ENCODE measurements at regions not wholly inside any gene's neighbourhood (a gene's known extent, or its start where the extent isn't known, plus 50 kb on each side); places are given as distances from the start of the nearest gene placed in this dataset.

DNA sequence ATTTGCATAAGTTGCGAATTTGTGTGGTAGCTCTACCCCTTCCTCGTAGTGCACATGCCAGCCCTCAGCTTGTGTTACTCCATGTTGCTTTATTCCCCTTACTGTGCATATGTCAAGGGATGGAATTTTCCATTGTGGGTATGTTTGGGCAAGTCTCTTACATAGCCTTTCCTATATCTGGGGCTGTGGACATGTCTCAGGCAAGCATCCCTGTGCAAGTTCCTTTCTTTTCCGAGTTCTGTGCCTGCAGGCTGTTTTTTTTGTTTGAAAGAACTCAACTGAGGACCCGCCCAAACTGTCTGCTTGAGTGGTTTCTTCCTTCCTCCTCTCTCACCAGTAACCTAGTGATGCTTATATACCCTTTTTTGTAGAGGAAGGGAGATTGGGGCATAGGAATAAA is 1739.1 kb upstream of the PIK3C3 start:
- TF ChIP-seq CTCF (IDR thresholded peaks at IDR 0.05; ENCODE audit: low read depth, low read length, missing input control), result no peak
- TF ChIP-seq TAF1 (conservative IDR thresholded peaks at IDR 0.05), result no peak
- TF ChIP-seq, protein P1, sequence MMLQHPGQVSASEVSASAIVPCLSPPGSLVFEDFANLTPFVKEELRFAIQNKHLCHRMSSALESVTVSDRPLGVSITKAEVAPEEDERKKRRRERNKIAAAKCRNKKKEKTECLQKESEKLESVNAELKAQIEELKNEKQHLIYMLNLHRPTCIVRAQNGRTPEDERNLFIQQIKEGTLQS (IDR thresholded peaks at IDR 0.05), result no peak
- TF ChIP-seq RAD21 (IDR thresholded peaks at IDR 0.05), result no peak
- TF ChIP-seq, protein P2, sequence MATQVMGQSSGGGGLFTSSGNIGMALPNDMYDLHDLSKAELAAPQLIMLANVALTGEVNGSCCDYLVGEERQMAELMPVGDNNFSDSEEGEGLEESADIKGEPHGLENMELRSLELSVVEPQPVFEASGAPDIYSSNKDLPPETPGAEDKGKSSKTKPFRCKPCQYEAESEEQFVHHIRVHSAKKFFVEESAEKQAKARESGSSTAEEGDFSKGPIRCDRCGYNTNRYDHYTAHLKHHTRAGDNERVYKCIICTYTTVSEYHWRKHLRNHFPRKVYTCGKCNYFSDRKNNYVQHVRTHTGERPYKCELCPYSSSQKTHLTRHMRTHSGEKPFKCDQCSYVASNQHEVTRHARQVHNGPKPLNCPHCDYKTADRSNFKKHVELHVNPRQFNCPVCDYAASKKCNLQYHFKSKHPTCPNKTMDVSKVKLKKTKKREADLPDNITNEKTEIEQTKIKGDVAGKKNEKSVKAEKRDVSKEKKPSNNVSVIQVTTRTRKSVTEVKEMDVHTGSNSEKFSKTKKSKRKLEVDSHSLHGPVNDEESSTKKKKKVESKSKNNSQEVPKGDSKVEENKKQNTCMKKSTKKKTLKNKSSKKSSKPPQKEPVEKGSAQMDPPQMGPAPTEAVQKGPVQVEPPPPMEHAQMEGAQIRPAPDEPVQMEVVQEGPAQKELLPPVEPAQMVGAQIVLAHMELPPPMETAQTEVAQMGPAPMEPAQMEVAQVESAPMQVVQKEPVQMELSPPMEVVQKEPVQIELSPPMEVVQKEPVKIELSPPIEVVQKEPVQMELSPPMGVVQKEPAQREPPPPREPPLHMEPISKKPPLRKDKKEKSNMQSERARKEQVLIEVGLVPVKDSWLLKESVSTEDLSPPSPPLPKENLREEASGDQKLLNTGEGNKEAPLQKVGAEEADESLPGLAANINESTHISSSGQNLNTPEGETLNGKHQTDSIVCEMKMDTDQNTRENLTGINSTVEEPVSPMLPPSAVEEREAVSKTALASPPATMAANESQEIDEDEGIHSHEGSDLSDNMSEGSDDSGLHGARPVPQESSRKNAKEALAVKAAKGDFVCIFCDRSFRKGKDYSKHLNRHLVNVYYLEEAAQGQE (IDR thresholded peaks at IDR 0.05), result no peak
- no peak for TF ChIP-seq NR2F2 (IDR thresholded peaks at IDR 0.05)
- TF ChIP-seq ZBTB33 (IDR thresholded peaks at IDR 0.05), result no peak
- no peak for TF ChIP-seq EGR1 (IDR thresholded peaks at IDR 0.05; ENCODE audit: low read depth in 2 of 2)
- TF ChIP-seq YY1 (IDR thresholded peaks at IDR 0.05), result no peak
- no peak for TF ChIP-seq HNF4G (IDR thresholded peaks at IDR 0.05)
- no peak for TF ChIP-seq MAX (IDR thresholded peaks at IDR 0.05)
- no peak for TF ChIP-seq SP1 (IDR thresholded peaks at IDR 0.05)
- no peak for TF ChIP-seq JUND (IDR thresholded peaks at IDR 0.05)

All from liver (tissue), 3 donors.